ENCODE measurements at regions not wholly inside any gene's neighbourhood (a gene's known extent, or its start where the extent isn't known, plus 50 kb on each side); places are given as distances from the start of the nearest gene placed in this dataset.

GRCh38 chr16:27123795-27124409, 57.2 kb downstream of the C16orf82 start:
- DNase-seq (ENCODE audit: low spot score): no peak

- DNase-seq (ENCODE audit: low spot score): peak; percentile 78
These were observed 60.6 kb downstream of the C16orf82 start for GRCh38 chr16:27127308-27127707.

GRCh38 chr16:27129401-27129800, 62.7 kb downstream of the C16orf82 start:
- no peak for DNase-seq (ENCODE audit: low spot score)

GRCh38 chr16:27138257-27138656, 65.1 kb upstream of the KDM8 start:
- DNase-seq (ENCODE audit: low spot score): no peak

- DNase-seq (ENCODE audit: low spot score): no peak
These were observed 57.7 kb upstream of the KDM8 start for GRCh38 chr16:27145630-27146029.

GRCh38 chr16:27149986-27150385, 53.3 kb upstream of the KDM8 start:
- no peak for DNase-seq (ENCODE audit: low spot score)

- DNase-seq (ENCODE audit: low spot score): no peak
These were observed 51.2 kb upstream of the KDM8 start for GRCh38 chr16:27152121-27152520.

- no peak for DNase-seq (ENCODE audit: low spot score)
These were observed 50.5 kb upstream of the KDM8 start for GRCh38 chr16:27152801-27153200.
